ENCODE measurements at regions not wholly inside any gene's neighbourhood (a gene's known extent, or its start where the extent isn't known, plus 50 kb on each side); places are given as distances from the start of the nearest gene placed in this dataset.
A peak's percentile ranks its signal among the peaks of the same experiment; 100 is the strongest.
"Not testable (repeated sequence)": the region's sequence is repeated elsewhere in the genome, so short reads cannot be mapped to it uniquely, and the experiment has no call there.

DNA sequence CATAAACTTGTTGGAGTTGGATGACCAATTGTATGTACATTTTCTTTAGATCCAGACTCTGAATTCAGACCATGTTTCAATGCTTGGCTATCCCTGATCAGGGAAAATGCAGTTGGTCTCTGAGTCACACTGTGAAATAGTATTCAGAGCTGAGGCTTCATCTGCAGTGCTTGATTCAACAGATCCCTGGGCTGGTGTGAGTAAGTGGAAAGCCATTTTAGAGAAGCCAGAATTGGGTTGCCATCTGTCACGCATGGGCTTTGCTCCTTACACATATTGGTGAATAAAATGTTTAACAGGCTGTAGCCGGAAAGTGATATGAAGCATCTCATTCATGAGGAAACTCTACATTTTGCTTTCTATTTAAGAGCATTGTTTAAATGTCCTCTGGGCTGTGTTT, 50.0 kb upstream of the ACYP2 start:
- DNase-seq (no peak), ATAC-seq (no peak)
- no peak overlapping the region for H3K4me3 Mint-ChIP-seq
- no peaks in the 10 kb centered on the region for H3K9me3 Mint-ChIP-seq
- peaks cover 4% of the 10 kb centered on the region for H3K36me3 Mint-ChIP-seq (ENCODE audit: insufficient read depth)
- H3K27me3 Mint-ChIP-seq (ENCODE audit: low read depth) = no peaks in the 10 kb centered on the region
- no peaks in the 10 kb centered on the region for H3K4me1 Mint-ChIP-seq (ENCODE audit: low read depth)

DNA sequence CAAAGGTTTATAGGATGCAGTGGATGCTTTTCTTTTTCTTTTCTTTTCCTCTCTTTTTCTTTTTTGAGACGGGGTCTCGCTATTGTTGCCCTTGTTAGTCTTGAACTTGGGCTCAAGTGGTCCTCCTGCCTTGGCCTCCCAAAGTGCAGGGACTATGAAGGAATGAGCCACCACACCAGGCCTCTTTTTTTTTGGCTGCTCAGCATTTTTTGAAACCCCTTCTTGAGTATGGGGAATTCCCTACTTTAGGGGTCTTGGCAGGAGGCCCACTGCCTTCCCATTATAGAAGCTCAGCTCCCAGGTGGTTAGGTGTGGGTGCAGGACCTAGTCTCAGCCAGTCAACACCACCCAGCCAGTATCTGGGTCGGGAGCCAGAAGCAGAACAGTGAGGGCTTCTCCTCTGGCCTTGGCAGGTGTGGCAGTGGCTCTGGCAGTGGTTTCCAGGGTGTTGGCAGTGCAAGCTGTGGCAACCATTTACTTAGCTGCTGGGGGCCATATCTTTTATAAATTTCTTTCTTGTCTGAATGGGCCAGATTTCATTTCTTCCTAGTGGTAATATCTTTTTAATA, 51.4 kb upstream of the ACYP2 start:
- DNase-seq (no peak), ATAC-seq (no peak)
- H3K4me3 Mint-ChIP-seq = no peak overlapping the region
- peaks cover 8% of the 10 kb centered on the region for H3K36me3 Mint-ChIP-seq (ENCODE audit: insufficient read depth)
- H3K4me1 Mint-ChIP-seq (ENCODE audit: low read depth) = no peaks in the 10 kb centered on the region
- H3K27me3 Mint-ChIP-seq (ENCODE audit: low read depth) = no peaks in the 10 kb centered on the region
- H3K9me3 Mint-ChIP-seq = peaks cover 3% of the 10 kb centered on the region

DNA sequence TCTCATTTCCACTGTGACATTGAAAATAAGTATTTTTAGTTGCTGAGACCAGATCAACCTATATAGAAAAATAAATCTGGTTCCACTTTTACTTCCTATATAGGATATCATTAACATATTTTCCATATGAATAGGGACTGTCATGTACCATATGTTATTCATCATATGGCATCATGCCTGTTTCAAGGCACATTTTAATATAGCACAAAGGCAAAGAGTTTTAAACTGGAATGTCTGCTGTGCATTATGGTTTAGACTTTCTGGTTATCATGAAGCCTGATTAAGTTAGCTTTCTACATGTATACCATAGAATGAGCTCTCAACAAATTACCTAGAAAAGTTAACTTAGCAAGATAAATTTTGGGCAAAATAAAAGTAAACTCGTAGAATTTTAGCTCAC, 53.0 kb upstream of the ACYP2 start:
- H3K36me3 Mint-ChIP-seq (ENCODE audit: insufficient read depth) = peaks cover 11% of the 10 kb centered on the region
- no peaks in the 10 kb centered on the region for H3K27me3 Mint-ChIP-seq (ENCODE audit: low read depth)
- ATAC-seq (no peak), DNase-seq (no peak)
- H3K4me1 Mint-ChIP-seq (ENCODE audit: low read depth) = no peaks in the 10 kb centered on the region
- peaks cover 3% of the 10 kb centered on the region for H3K9me3 Mint-ChIP-seq
- H3K4me3 Mint-ChIP-seq = no peak overlapping the region

DNA sequence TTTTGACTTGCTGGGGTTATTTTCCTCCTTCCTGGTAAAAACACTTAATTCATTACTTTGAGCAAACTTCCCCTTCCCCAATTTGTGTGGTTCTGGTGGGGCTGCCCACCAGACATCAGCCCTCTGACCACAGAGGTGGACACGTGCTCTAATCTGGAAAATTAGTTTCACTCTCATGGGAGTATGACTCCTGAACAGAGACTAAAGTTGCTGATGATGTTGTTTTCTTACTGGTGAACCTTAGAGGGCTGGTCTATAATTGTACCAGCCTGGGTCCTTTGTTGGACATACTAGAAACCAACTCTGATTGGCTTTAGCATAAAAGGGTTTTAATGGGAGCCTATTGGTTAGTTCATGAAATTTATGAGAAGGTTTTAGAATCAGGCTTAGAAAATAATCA, 54.1 kb upstream of the ACYP2 start:
- Mint-ChIP-seq H3K4me3 (no peak overlapping the region), H3K36me3 (ENCODE audit: insufficient read depth) (peaks cover 11% of the 10 kb centered on the region), H3K27me3 (ENCODE audit: low read depth) (no peaks in the 10 kb centered on the region), H3K9me3 (peaks cover 3% of the 10 kb centered on the region), H3K4me1 (ENCODE audit: low read depth) (no peaks in the 10 kb centered on the region)
- DNase-seq (no peak), ATAC-seq (no peak)

DNA sequence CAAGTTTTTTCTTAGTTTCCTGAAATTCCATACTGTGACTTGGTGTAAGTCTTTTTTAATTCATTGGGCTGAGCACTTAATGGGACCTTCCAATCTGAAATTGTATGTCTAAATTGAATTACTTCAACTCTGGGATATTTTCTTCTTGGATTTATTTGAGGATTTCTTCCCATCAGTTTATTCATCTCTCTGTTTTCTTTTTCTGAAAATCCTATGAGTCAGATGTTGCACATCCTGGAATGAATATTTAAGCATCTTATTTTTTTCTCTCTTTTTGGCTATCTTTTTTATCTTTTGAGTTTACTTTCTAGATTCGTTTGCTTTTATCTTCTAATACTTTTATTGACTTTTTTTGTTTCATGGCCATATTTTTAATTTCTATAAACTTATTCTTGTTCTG, 55.4 kb upstream of the ACYP2 start:
- ATAC-seq = no peak
- Mint-ChIP-seq H3K9me3 (peaks cover 3% of the 10 kb centered on the region), H3K27me3 (ENCODE audit: low read depth) (no peaks in the 10 kb centered on the region), H3K4me3 (no peak overlapping the region), H3K36me3 (ENCODE audit: insufficient read depth) (peaks cover 8% of the 10 kb centered on the region), H3K4me1 (ENCODE audit: low read depth) (no peaks in the 10 kb centered on the region)
- no peak for DNase-seq

DNA sequence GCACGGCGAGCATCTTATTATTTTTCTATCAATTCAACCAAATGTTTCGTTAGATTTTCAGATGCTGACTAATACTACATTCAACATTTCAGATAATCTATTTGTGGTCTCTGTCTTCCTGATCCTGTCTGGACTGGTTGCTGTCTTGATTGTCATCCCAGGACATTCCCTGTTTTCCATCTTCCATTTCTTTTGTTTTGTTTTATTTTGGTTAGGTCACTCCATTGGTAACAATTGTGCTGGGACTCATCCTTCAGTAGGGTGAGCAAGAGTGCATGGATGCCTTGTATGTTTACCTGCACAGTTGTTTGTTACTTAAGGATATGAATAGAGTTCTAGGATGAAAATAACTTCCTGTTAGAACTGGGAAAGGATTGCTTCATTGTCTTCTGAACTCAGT, 55.9 kb upstream of the ACYP2 start:
- H3K4me3 Mint-ChIP-seq = no peak overlapping the region
- ATAC-seq (no peak), DNase-seq (no peak)
- H3K9me3 Mint-ChIP-seq = peaks cover 3% of the 10 kb centered on the region
- H3K36me3 Mint-ChIP-seq (ENCODE audit: insufficient read depth) = peaks cover 8% of the 10 kb centered on the region
- H3K27me3 Mint-ChIP-seq (ENCODE audit: low read depth) = no peaks in the 10 kb centered on the region
- H3K4me1 Mint-ChIP-seq (ENCODE audit: low read depth) = peaks cover 4% of the 10 kb centered on the region

DNA sequence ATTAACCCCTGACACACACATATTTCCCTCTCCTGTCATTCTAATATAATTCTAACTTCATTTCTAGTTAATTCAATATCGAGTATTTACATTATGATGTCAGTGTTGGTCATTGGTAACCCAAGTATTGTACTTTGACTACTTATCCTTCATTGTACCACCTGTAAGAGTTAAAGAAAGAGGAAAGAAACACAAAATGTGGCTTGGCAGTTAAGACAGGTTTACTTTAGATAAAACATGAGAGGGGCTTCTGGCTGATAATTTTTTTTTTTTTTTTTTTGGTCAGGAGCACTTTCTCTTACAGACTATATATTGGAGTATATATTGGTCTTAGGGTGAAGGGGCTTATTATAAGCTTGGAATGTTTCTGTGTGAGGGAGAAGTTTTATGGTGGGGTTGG, 57.0 kb upstream of the ACYP2 start:
- DNase-seq = no peak
- Mint-ChIP-seq H3K4me1 (ENCODE audit: low read depth) (peaks cover 14% of the 10 kb centered on the region), H3K36me3 (ENCODE audit: insufficient read depth) (peaks cover 11% of the 10 kb centered on the region), H3K4me3 (no peak overlapping the region), H3K9me3 (peaks cover 7% of the 10 kb centered on the region), H3K27me3 (ENCODE audit: low read depth) (no peaks in the 10 kb centered on the region)
- ATAC-seq = no peak

DNA sequence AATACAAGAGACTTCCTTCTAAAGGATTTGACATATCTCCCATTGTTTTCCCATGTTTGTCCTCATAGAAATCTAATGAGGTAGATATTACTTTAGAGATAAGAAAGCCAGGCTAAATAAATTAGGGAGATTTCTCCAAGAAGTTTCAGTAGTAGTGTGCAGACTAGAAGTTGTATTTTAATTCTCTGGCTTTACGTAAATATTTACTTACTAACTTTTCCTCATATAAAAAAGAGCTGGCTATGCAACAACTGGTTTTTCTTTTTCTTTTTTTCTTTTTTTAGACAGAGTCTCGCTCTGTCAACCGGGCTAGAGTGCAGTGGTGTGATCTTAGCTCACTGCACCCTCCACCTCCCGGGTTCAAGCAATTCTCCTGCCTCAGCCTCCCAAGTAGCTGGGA, 60.6 kb upstream of the ACYP2 start:
- Mint-ChIP-seq H3K27me3 (ENCODE audit: low read depth) (no peaks in the 10 kb centered on the region), H3K36me3 (ENCODE audit: insufficient read depth) (peaks cover 22% of the 10 kb centered on the region), H3K4me3 (no peak overlapping the region), H3K9me3 (peaks cover 8% of the 10 kb centered on the region), H3K4me1 (ENCODE audit: low read depth) (peaks cover 23% of the 10 kb centered on the region)
- ATAC-seq = no peak
- no peak for DNase-seq

DNA sequence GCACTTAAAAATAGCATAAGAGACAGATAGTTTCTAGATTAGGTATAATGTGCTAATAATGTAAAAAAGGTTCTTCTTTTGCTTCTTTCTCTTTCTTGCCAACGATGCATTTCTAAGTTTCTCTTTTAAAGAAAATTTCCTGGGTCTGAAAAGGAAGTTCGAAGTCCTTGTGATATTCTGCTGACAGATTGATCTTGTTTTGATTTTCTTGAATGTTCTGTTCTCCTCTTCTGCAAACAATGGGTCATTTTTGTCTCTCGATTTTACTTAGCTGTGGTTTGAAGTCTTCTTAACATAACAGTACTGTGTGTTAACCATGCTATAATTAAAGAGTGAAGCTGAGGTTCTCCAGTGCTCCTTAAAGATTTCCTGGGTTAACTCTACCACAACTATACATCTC, 61.1 kb upstream of the ACYP2 start:
- Mint-ChIP-seq H3K4me3 (peak overlapping the region; percentile 22), H3K4me1 (ENCODE audit: low read depth) (peaks cover 28% of the 10 kb centered on the region), H3K27me3 (ENCODE audit: low read depth) (no peaks in the 10 kb centered on the region), H3K9me3 (peaks cover 5% of the 10 kb centered on the region), H3K36me3 (ENCODE audit: insufficient read depth) (peaks cover 19% of the 10 kb centered on the region)
- peak; percentile 63 to 81 for ATAC-seq
- no peak for DNase-seq

DNA sequence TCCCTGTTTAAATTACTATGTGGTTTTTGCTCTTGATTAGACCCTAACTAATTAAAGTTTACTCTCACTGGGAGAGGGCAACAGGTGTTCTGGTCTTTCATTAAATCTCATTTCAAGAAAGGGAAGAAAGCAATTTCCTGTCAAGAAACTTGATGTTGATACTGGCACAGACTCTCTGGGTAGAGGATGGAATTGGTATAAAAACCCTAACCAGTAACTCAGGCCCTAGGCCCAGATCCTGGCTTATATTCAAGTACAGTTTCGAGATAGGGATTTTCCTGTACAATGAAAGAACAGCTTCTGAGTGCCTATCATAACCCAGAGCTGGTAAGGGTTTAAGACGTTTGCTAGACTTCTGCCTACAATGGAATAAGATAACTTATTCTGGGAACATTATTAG, 61.6 kb upstream of the ACYP2 start:
- ATAC-seq (peak in 1 of 2 donors; percentile 7), DNase-seq (no peak)
- Mint-ChIP-seq H3K4me1 (ENCODE audit: low read depth) (peaks cover 29% of the 10 kb centered on the region), H3K9me3 (peaks cover 5% of the 10 kb centered on the region), H3K4me3 (peak overlapping the region; percentile 22), H3K36me3 (ENCODE audit: insufficient read depth) (peaks cover 18% of the 10 kb centered on the region), H3K27me3 (ENCODE audit: low read depth) (no peaks in the 10 kb centered on the region)

DNA sequence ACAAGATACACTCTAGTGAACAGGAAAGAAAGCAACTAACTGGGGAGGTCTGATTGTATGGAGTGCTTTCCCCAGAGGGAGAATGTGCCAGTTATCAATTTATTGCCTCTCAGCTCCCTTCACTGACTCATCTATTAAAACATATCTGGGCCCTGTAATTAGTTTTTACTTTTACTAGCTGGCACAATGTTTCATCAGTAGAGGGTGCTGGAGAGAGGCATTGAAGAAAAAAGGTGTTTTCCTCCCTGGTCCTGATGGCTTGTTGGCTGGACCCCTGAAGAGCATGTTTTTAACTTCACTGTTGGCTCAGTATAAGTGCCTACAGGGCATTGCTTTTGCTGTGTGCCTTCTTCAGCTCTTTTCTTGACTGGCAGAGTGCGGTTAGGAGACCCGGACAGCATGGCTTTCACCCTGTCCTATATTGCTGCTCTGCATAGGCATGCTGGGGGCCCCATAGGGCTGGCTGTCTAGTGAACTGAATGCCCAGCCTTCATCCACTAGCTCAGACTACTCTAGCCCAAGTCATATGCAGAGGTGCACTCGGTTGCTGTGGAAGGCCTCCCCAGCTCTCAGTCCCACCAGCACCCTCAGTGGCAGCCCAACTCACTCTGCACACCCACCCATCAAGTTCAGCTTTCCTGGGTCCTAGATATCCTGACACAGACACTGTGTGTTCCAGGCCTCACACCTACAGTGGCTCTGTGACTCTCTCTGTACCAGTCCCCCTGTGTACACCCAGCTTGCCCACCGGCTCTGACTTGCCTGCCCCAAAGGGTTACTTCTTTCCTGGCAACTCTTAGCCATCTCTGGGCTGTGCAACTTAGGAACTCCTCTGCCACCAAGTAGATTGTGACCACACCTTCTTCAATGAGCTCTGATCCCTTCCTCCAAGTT, 62.3 kb upstream of the ACYP2 start:
- ATAC-seq (no peak), DNase-seq (no peak)
- peaks cover 5% of the 10 kb centered on the region for H3K9me3 Mint-ChIP-seq
- peaks cover 31% of the 10 kb centered on the region for H3K4me1 Mint-ChIP-seq (ENCODE audit: low read depth)
- H3K36me3 Mint-ChIP-seq (ENCODE audit: insufficient read depth) = peaks cover 15% of the 10 kb centered on the region
- no peaks in the 10 kb centered on the region for H3K27me3 Mint-ChIP-seq (ENCODE audit: low read depth)
- H3K4me3 Mint-ChIP-seq = no peak overlapping the region

DNA sequence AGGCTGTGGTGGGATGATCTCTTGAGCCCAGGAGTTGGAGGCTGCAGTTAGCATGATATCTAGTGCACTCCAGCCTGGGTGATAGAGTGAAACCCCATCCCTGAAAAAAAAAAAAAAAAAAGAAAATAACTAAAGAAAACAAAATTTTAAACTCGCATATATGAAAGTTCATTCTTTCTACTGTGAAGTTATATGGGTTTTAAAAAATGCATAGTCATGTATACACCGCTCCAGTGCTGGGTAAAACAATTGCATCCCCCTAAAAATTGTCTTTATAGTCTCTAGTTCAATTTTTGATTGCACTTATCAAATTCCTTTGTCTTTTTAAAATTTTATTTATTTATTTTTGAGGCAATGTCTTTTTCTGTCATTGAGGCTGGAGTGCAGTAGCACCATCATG, 65.0 kb upstream of the ACYP2 start:
- ATAC-seq (no peak), DNase-seq (no peak)
- Mint-ChIP-seq H3K4me3 (no peak overlapping the region), H3K27me3 (ENCODE audit: low read depth) (no peaks in the 10 kb centered on the region), H3K36me3 (ENCODE audit: insufficient read depth) (peaks cover 16% of the 10 kb centered on the region), H3K9me3 (peaks cover 5% of the 10 kb centered on the region), H3K4me1 (ENCODE audit: low read depth) (peaks cover 39% of the 10 kb centered on the region)

DNA sequence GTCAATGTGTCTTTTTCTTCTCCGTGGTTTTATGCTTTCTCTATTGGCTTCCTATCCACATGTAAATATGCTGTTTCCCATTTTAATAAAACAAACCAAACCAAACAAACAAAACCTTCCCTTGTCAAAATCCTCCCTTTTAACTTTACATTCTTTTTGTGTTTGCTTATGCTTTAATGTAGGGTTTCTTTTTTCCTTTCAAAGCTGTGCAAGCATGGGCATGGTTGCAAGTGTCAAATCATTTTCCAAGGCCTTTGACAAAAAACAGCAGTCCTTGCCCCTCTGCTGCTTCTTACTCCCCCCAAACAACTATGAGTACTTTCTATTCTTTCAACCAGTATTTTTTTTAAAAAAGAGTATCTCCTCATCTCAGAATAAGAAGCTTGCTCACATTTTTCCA, 66.0 kb upstream of the ACYP2 start:
- H3K9me3 Mint-ChIP-seq = peaks cover 8% of the 10 kb centered on the region
- no peaks in the 10 kb centered on the region for H3K27me3 Mint-ChIP-seq (ENCODE audit: low read depth)
- no peak overlapping the region for H3K4me3 Mint-ChIP-seq
- H3K36me3 Mint-ChIP-seq (ENCODE audit: insufficient read depth) = peaks cover 22% of the 10 kb centered on the region
- ATAC-seq = no peak
- peaks cover 34% of the 10 kb centered on the region for H3K4me1 Mint-ChIP-seq (ENCODE audit: low read depth)
- no peak for DNase-seq

DNA sequence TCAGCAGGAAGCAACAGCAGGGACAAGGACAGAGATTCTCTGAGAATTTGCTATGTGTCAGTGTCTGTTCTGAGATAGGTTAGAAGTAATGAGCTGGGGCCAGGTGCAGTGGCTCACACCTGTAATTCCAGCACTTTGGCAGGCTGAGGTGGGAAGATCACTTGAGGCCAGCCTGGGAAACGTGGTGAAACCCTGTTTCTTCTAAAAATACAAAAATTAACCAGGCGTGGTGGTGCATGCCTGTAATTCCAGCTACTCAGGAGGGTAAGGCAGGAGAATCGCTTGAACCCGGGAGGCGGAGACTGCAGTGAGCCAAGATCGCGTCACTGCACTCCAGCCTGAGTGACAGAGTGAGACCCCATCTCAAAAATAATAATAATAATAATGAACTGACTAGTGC, 66.5 kb upstream of the ACYP2 start:
- H3K9me3 Mint-ChIP-seq; ATAC-seq; H3K27me3 Mint-ChIP-seq (ENCODE audit: low read depth); DNase-seq; H3K4me3 Mint-ChIP-seq: not testable (repeated sequence)
- peaks cover 29% of the 10 kb centered on the region for H3K4me1 Mint-ChIP-seq (ENCODE audit: low read depth)
- H3K36me3 Mint-ChIP-seq (ENCODE audit: insufficient read depth) = peaks cover 22% of the 10 kb centered on the region

DNA sequence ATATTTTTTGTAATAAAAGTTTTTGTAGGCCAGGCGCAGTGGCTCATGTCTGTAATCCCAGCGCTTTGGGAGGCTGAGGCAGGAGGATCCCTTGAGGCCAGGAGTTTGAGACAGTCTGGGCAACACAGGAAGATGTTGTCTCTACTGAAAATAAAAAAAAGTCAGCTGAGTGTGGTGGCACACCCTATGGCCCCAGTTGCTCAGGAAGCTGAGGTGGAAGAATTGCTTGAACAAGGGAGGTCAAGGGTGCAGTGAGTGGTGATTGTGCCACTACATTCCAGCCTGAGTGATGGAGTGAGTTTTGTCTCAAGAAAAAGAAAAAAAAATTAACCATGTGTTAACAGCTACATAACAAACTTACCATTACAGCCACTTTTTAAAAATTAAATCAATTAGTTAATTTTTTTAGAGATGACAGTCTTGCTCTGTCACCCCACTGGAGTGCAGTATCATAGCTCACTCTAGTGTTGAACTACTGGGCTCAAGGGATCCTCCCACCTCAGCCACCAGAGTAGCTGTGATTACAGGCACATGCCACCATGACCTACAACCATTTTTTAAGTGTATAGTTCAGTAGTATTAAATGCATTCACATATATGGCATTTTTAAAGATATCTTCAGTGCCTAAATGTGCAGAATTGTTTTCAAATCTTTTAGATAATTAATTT, 67.2 kb upstream of the ACYP2 start:
- peaks cover 23% of the 10 kb centered on the region for H3K4me1 Mint-ChIP-seq (ENCODE audit: low read depth)
- DNase-seq = no peak
- ATAC-seq = no peak
- H3K4me3 Mint-ChIP-seq = no peak overlapping the region
- peaks cover 3% of the 10 kb centered on the region for H3K9me3 Mint-ChIP-seq
- peaks cover 18% of the 10 kb centered on the region for H3K36me3 Mint-ChIP-seq (ENCODE audit: insufficient read depth)
- no peaks in the 10 kb centered on the region for H3K27me3 Mint-ChIP-seq (ENCODE audit: low read depth)
